CD4-positive, alpha-beta T cell treated with Interferon gamma for 1 hour (primary cell): ENCODE measurements at regions not wholly inside any gene's neighbourhood (a gene's known extent, or its start where the extent isn't known, plus 50 kb on each side); places are given as distances from the start of the nearest gene placed in this dataset.

ENCODE experiments used
- DNase-seq: peaks from one replicate; pipeline ENCODE4 v3.0.0-alpha.2; 2020

DNA sequence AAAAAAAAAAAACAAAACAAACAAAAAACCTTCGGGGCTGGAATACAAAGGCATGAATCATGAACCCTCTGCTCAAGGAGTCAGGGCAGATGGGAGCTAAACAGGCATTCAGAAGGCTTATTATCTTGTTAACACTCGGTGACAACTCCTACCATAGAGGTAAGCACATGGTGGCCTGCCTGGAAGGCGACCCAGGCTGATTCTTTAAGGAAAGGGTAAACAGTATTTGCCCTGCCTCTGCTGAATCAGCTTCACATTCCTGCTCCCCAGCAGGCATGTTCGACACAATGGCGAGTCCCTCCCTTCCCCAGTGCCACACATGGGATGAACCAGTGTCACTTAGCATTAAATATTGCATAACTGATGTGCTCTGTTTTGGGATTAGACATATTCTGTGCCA lies 191.9 kb downstream of the ARL4C start:
- no peak for DNase-seq

DNA sequence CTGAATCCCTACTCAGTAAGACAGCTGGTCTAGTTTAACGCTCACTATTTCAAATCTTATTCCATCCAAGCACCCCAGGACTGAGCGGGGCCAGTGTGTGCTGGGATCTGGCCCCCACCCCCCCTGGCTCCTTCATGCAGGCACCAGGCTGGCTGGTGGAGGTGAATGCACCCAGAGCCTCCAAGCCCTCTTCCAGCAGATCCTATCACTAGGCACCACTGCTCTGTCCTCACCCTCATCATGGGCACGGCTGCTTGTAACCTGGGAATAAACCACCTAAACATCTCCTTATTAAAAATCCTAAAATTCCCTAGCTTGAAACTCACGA lies 194.3 kb downstream of the ARL4C start:
- no peak for DNase-seq

DNA sequence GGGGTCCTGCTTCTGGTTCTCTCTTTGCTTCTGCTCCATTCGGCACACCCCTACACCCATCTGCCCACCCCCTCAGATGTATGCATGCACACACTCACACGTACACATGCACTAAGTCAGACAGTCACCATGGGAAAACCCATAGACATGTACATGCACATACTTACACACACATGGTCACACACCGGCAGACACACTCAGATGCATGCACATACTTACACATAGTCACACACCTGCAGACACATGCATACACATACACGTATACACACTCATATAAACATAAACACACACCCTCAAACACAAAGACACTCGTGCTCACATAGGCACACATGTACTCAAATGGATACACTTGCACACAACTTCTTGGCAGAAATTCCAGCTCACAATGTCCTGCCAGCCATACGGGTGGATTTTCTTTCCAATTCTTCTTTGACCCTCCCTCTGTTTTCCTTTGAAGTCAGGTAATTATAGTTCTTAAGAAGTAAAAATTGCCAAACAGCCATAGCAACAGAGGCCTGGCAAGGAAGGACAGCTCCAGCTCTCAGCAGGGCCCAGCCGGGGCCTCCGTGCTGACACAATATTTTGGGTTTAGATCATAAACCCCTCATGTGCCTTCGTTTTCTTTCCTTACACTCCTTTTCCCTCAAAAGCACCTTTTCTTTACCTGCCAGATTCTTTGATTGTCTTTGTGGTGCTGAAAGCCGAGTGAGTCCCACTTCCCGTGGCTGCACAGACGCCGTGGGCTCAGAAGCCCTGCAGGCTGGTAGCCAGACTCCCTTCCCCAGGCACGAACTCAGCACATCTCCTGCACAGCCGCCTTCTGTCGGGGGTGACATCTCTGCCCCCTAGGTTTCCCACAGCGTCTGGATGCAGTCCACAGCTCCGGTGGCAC lies 195.7 kb downstream of the ARL4C start:
- DNase-seq: no peak

DNA sequence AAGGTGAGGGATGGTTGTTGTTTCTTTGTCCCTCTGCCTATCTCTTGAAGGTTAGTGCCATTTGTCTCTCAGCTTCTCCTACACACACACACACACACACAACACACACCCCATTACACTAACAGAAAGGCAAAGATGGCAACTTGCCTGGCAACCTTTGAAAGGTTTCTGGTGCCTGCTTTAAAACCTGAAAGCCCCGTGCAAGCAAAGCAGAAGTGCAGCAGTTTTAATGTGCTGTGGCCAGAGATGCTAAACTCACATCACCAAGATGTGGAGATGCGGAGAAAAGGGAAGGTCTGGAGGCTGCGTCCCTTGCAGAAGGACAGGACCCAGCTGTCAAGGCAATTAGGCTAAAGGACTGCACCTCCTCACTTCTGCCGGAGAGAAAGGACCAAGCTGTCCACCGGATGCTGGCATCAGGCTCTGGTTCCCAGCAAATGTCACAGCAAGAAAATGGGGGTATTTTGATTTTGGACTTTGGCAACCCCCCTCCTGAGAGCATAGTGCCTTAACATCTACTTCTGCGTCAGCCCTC lies 196.4 kb downstream of the ARL4C start:
- no peak for DNase-seq

DNA sequence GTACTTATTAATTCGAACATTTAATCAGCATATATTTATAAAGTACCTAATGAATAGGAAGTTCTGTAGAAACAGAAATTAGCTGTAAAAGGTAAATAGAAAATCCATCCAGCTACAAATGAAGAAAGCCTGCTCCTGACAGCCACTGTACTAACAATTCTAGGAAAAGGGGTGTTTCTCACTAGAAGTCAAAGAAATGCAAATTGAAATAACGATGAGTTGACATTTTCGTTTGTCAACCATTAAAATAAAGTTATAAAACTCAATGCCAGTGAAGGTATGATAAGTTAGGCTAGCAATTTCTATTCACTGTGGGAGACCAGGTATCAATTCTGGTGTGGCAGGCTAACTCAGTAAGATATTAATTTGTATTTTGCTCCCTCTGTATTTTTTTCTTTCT lies 198.0 kb downstream of the ARL4C start:
- no peak for DNase-seq

DNA sequence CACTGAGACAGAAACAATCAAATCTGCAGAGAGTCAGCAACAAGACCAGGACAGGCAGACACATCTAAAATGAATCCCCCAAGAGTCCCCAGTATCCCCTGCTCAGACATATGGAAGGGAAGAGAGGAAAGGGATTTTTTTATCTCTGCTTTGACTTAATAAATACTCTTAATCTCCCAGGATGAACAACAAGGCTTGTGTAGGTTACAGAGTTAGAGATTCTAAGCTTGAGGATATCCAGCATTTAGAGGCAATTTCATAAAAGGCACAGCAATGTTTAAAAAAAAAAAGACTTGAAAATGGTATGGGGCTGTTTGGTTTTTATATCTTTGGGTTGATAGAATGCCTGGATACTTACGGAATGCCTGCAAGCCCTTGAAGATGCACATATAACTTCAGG lies 199.9 kb downstream of the ARL4C start:
- no peak for DNase-seq

DNA sequence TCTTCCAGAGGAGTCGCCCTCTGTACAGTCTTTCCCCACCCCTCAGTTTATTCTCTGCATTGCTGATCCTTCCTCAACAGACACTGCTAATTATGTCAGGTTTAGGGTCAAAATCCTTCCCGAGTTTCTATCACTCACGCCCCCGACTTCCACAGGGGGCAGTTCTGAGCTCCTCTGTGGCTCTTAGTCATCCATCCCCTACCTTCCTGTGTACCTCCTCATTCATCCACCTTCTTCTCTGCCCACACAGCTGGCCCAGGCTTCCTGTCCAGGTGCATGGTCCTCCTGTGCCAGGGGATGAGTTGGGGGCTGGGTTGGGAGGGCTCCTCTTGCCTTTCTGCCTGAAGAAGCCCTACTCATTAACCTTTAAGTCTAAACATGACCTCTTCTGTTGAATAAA lies 202.9 kb downstream of the ARL4C start:
- DNase-seq: no peak

DNA sequence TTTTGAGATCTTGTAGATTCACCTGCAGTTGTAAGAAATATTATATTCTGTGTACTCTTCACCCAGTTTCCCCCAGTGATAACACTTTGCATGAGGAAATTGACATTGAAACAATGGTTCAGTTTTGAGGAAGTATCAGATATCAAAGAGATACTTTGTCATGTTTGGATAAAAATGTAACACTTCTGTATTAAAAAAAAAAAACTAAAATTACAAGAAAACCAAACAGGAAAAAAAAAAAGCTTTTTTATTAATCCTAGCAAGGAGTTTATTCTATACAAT lies 204.0 kb downstream of the ARL4C start:
- no peak for DNase-seq

DNA sequence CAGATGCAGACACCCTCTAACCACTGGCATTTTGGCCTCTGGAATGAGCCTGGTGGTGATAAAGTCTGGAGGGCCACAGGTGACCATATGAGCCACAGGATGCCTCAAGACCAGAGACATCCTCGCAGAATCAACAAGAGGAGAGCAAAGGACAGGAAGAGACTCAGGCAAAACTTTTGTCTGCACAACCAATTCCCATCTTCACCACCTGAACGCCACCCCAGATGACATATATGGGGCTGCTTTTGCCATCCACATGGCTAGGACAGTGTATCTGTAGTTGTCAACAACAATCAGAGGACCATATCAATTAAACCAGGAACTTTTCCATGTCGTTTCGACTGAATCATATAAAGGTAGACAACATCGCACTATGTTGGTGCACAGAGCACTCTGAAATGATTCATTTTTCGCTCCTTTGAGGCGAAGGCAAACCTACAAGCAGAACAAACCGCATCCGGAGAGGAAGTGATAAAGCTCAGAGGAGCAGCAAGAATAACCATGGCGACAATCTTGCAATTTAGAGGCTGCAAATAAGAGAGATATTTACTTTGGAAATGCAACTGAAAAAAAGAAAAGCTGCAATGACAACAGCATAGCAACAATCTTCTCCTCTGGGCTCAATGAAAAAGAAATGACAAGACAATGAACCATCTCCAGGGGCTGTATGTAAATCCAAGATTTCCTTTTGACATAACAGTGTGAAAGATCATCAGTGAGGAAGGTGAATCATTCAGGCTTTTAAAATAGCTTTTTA lies 204.5 kb downstream of the ARL4C start:
- peak; percentile 77 for DNase-seq

DNA sequence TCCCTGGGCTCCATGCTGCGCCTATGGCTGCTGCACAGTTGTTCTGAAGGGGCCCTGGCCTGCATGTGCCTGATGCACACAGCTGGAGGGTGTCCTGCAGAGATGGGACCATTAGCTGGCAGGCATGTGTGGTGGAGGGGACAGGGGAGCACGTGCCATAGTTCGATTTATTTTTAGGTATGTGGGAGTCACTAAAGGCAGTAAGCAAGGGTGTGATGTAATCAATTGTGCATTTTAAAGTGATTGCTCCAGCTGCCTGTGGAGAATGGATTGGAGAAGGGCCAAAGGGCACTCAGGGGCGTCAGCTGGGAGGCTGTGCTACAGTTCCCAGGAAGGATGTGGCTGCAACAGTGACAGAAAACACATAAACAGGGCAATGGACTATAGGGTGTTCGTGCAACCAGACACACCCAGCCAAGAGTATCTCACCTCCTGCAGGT lies 205.1 kb downstream of the ARL4C start:
- DNase-seq: peak; percentile 56

DNA sequence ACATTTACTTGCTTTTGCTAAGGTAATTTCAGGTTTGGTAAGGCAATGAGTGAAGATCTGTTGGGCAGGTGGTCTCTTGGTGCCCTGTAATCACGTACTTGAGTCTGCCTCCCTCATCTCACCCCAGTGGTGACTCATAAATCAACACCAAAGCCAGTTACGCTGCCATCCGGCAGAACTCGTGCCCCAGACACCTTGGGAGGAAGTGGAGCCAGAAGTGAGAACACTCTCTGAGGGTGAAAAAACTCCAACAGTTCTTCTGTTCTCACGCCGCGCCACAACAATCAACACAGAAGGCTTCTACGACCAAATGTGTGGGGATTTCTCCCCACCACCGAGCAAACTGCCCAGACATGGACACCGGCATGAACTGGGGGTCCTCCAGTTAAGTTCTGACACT lies 206.2 kb downstream of the ARL4C start:
- peak; percentile 92 for DNase-seq

DNA sequence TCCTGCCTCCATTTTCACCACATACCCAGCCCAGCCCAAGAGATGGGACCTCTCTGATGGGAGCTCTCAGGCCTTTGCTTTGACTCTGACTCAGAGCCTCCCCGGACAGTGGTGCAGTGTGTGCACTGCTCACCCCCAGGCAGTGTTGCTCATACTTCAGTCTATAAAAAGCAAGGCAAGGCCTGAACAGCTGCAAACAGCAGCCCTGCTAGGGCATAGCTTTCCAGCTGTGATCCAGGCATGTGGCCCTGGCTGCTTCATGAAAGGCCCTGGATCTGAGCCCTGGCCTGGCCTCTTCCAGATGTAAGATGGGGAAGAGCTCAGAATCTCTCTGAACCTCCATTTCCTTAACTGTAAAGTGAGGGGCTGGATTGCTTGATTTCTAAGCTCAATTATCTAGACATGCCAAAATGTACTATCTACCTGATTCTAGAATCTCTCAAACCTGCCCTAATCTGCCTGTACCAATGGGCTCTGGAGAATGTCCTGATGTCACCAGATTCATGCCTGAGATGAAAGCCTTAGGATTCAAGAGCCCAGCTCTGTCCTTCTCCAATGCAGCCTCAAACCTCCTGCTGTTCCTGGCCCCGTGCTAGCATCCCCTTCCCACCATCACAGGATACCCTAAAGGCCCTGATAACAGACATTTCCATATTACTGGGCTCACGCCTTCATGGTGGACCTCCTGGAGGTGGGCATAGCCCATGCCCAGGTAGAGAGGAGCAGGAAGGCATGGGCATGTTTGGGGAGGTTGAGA lies 206.9 kb downstream of the ARL4C start:
- peak; percentile 32 for DNase-seq

DNA sequence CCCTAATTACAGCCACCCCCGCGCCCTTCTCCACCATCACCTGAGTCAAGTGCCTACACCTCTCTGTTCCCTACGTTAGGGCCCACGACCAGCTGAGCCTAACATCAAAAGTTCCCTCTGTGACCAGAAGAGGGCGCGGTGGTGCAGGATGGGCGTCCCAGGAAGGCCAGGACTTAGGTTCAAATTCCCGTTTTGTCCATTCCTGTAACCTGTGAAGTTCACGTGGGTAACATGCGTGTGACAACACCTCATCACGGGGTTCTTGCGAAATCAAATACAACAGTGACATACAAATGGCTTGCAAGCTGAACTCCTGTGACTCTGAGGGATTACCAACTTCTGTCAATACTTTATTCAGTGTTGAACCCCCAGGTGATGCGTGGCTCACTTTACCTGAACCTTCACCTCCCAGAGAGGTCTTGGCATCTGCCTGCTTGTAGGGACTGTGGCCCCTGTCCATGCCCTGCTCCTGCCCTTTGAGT lies 207.9 kb downstream of the ARL4C start:
- DNase-seq: peak; percentile 72

DNA sequence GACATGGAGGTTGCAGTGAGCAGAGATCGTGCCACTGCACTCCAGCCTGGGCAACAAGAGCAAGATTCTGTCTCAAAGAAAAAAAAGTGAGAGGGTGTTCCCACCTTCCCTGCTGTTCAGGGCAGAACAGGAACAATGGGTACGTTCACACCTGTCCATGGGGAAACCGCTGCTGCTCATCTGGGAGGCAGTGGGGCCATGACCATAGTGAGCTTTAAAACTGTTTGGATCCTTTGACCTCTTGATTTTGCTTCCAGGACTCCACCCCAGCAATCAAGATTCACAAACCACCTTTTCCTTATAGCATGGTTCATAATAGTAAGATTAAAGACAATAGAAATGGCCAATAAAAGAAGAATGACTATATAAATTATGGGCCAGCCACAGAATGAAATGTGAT lies 209.2 kb downstream of the ARL4C start:
- no peak for DNase-seq

DNA sequence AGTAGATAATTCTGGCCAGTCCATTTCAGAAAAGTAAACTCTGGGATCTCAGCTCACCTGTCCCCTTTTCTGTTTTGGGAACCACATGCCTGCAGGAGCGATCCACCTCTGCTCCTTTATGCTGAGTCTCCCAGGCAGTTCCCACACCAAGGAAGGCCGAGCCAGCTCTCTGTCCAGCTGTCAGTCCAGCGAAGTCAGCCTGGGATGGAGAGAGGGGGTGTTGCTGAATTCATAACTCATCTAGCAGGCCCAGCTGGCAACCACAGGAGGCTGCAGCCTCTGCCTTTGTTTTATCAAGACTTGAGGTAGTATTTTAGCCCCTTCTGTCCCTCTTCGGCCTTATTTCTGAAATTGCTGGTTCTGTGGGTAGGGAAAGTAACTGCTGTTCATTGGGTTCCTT lies 209.9 kb downstream of the ARL4C start:
- DNase-seq: no peak

DNA sequence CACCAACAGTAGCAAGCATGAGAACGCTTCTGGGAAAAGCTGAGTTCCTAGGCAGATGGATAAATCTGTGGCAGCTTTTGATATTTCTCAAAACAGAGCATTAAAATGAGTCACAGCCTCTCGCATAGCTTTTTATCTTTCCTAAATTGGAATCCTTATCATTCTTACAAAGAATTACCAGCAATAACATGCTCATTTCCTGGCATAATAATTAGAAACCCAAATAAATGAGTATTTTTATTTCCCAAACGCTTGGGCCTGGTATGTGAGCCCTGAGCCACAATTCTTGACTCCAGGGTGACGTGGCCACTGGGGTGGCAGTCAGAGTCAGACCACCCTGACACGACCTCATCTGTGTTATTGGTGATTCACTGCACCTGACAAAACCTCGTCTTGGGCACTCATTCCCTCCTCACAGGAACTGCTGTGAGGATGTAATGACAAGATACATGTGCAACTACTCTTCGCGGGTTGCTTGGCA lies 210.7 kb downstream of the ARL4C start:
- DNase-seq: no peak

DNA sequence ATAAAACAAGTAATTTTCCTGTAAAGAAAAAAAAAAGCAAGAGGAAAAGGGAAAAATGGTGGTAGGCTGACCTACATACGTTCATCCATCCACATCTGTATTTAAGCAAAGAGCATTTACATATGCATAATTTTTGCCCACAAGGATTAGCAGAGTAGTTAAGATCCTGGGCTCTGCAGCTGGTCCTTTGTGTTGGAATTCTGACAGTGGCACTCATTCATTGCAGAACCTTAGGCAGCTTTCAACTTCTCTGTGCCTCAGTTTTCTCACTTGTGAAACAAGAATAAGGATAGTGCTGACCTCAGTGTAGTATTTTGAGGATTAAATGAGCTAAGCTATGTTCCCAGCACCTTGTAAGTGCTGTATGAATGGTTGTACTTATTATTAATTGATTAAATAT lies 211.3 kb downstream of the ARL4C start:
- no peak for DNase-seq

DNA sequence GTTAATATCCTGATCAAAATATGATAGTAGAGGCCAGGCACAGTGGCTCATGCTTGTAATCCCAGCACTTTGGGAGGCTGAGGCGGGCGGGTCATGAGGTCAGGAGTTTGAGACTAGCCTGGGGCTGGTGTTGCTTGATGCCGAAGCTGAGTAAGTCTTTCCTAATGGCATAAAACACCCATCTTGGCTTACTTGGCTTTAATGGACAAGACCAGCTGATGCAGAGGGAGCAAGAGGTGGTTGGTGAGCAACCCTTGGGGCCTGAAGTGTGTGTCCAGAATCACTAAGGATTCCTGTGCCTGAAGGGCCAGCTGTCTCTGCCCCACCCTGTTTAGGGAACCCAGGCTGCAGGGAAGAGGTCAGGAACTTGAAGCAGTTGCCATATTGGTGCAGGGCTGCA lies 217.2 kb downstream of the ARL4C start:
- no peak for DNase-seq

DNA sequence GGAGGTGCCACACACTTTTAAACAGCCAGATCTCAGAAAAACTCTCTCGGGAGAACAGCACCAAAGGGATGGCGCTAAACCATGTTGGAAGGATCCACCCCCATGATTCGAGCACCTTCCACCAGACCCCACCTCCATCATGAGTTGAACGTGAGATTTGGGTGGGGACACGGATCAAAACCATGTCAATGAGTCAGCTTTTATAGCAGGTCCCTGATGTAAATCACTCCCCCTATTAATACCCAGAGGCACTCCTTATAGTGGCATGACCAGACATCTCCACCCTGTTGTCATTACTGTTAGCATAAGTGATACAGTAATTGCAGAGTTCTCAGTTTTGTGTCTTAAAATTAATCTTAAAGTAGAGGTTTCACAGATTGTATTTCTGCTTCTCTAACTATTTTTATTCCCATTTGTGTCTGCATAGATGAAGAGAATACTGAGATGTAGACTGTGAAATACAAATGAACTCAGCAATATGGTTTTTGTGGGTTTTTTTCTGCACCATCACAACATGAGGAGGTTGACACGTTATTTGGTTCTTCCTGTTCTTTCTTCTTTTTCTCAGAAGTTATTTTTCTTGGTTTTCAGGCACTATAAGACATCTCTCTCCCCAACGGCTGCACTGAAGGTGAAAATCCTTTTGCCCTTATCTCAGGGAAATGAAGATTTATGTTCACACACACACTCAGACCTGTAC lies 218.2 kb downstream of the ARL4C start:
- no peak for DNase-seq

DNA sequence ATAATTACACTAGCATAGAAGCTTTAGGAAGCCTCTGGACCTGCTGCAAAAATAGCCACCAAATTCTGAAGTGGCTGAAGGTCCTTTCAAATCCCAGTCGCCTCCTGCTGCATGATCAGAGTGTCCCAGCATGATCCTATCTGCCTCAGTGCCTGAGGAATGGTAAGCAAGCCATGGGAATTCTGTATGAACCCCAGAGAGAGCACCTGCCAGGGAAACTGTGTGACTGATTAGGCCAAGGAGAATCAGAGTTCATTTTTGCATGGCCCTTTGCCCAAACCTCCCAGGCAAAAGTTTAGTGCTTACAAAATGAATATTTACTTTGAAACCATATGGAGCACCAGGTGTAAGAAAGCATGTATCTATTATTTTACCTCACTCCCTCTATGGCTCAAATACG lies 221.4 kb downstream of the ARL4C start:
- no peak for DNase-seq

DNA sequence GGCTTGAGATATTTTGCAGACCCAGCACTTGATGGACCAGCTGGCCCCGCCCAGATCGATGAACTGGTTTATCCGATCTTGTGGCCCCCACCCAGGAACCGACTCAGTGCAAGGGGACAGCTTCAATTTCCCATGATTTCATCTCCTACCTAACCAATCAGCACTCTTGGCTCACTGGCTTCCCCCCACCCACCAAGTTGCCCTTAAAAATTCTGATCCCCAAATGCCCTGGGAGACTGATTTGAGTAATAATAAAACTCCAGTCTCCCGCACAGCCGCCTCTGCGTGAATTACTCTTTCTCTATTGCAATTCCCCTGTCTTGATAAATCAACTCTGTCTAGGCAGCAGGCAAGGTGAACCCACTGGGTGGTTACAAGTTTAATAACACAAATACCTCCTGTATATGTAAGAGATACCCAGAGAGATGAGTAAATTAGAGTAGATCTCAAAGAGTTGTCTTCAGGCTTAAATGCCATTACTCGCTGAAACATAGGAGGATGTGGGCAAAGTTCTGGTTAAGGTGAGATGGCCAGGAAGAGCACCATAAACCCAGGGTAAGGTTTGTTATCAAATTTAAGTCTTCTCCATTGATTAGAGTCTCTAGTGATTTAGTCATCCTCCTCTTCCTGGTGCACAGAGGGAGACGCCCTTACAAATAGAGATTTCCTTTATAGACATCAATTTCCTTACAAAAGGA lies 222.8 kb downstream of the ARL4C start:
- no peak for DNase-seq
